IMR-90 (cell line): ENCODE measurements at regions not wholly inside any gene's neighbourhood (a gene's known extent, or its start where the extent isn't known, plus 50 kb on each side); places are given as distances from the start of the nearest gene placed in this dataset.

Experiments
- ATAC-seq: fragments of 200-7000 bp; cut with Tn5 transposase; 2 replicates; pipeline ENCODE4 v1.9.1; 2020; ENCODE audit warnings: low read depth, mild to moderate bottlenecking, moderate library complexity
- BruUV-seq: library from RNA; stranded (reverse); fragments of 400-500 nt; replicated peaks from 2 replicates; lab custom pipeline; 2021; lab: Mats Ljungman, UMichigan
- CTCF ChIA-PET: fragments of 300-600 bp; formaldehyde crosslinking; extraction: SDS; loops from one replicate; lab custom pipeline; 2021; ENCODE audit warnings: antibody characterized with exemption; lab: Yijun Ruan, JAX
- POLR2A ChIA-PET: fragments of 300-600 bp; sonication (Branson Sonifier 250); formaldehyde crosslinking; loops from one replicate; lab custom pipeline; 2022; ENCODE audit warnings: antibody characterized with exemption; ENCODE audit not compliant: unreplicated experiment; lab: Charles Lee
- DNase-seq: peaks from one replicate; pipeline ENCODE4 v3.0.0; 2013
- H2AFZ ChIP-seq: replicated peaks from 2 replicates; pipeline ENCODE3; 2013; ENCODE audit warnings: low read length, mild to moderate bottlenecking; ENCODE audit not compliant: poor library complexity
- H2AK5ac ChIP-seq: 2 replicates; pipeline ENCODE4 v1.6.1; 2013; ENCODE audit warnings: low read depth, low read length, inconsistent platforms
- H2AK9ac ChIP-seq: replicated peaks from 2 replicates; pipeline ENCODE3; 2013; ENCODE audit warnings: mild to moderate bottlenecking, low read depth, low read length, moderate library complexity; ENCODE audit not compliant: poor library complexity
- H2BK120ac ChIP-seq: 2 replicates; pipeline ENCODE4 v1.6.1; 2013; ENCODE audit warnings: low read depth, low read length, inconsistent platforms
- H2BK15ac ChIP-seq: 3 replicates; pipeline ENCODE4 v1.6.1; 2013; ENCODE audit warnings: low read depth, low read length, inconsistent platforms
- H2BK20ac ChIP-seq: 2 replicates; pipeline ENCODE4 v1.6.1; 2013; ENCODE audit warnings: low read depth, mild to moderate bottlenecking, inconsistent platforms, low read length, moderate library complexity
- H2BK5ac ChIP-seq: 2 replicates; pipeline ENCODE4 v1.6.1; 2013; ENCODE audit warnings: mild to moderate bottlenecking, low read depth, low read length, inconsistent platforms; ENCODE audit not compliant: poor library complexity, severe bottlenecking
- H3K14ac ChIP-seq: replicated peaks from 2 replicates; pipeline ENCODE4 v1.6.1; 2013; ENCODE audit warnings: low read depth, low read length, inconsistent platforms
- H3K18ac ChIP-seq: 2 replicates; pipeline ENCODE4 v1.6.1; 2013; ENCODE audit warnings: low read depth, low read length, control low read depth
- H3K23ac ChIP-seq: 2 replicates; pipeline ENCODE4 v1.6.1; 2013; ENCODE audit warnings: low read depth, low read length, inconsistent platforms
- H3K27ac ChIP-seq: 2 replicates; pipeline ENCODE4 v1.5.1; 2013; ENCODE audit warnings: mild to moderate bottlenecking, control low read depth, low read length; ENCODE audit not compliant: insufficient read depth
- H3K27me3 ChIP-seq: 2 replicates; pipeline ENCODE4 v1.6.1; 2013; ENCODE audit warnings: low read length; ENCODE audit not compliant: control insufficient read depth, insufficient read depth
- H3K36me3 ChIP-seq: 2 replicates; pipeline ENCODE4 v1.6.1; 2013; ENCODE audit warnings: low read length, mixed read lengths; ENCODE audit not compliant: control insufficient read depth, insufficient read depth
- H3K4ac ChIP-seq: 2 replicates; pipeline ENCODE4 v1.6.1; 2013; ENCODE audit warnings: low read depth, low read length, inconsistent platforms
- H3K4me1 ChIP-seq: 2 replicates; pipeline ENCODE4 v1.6.1; 2013; ENCODE audit warnings: low read length, mixed read lengths; ENCODE audit not compliant: control insufficient read depth, insufficient read depth
- H3K4me2 ChIP-seq: 2 replicates; pipeline ENCODE4 v1.6.1; 2013; ENCODE audit warnings: low read depth, mild to moderate bottlenecking, control low read depth, low read length, moderate library complexity
- H3K4me3 ChIP-seq: 2 replicates; pipeline ENCODE4 v1.5.1; 2013; ENCODE audit warnings: low read depth, mild to moderate bottlenecking, control low read depth, low read length, moderate library complexity; ENCODE audit not compliant: insufficient read depth
- H3K56ac ChIP-seq: 2 replicates; pipeline ENCODE4 v1.6.1; 2013; ENCODE audit warnings: low read length, inconsistent platforms; ENCODE audit not compliant: insufficient read depth; ENCODE audit errors: extremely low read depth
- H3K79me1 ChIP-seq, 2 experiments: 2 replicates each; pipeline ENCODE4 v1.6.1; 2013; ENCODE audit warnings: low read length in 2 of 2, inconsistent platforms in 1 of 2, low read depth in 1 of 2
- H3K9ac ChIP-seq: 2 replicates; pipeline ENCODE4 v1.6.1; 2013; ENCODE audit warnings: low read depth, low read length, control low read depth
- H3K9me1 ChIP-seq: 2 replicates; pipeline ENCODE4 v1.6.1; 2013; ENCODE audit warnings: low read length, inconsistent platforms; ENCODE audit not compliant: insufficient read depth
- H3K9me3 ChIP-seq: 2 replicates; pipeline ENCODE4 v1.6.1; 2013; ENCODE audit warnings: low read length; ENCODE audit not compliant: control insufficient read depth, insufficient read depth
- H4K20me1 ChIP-seq: 2 replicates; pipeline ENCODE4 v1.6.1; 2013; ENCODE audit warnings: low read length, inconsistent platforms; ENCODE audit not compliant: insufficient read depth
- H4K5ac ChIP-seq: 2 replicates; pipeline ENCODE4 v1.6.1; 2013; ENCODE audit warnings: mild to moderate bottlenecking, low read depth, low read length, control low read depth
- H4K8ac ChIP-seq, 2 experiments: 2 replicates each; pipeline ENCODE4 v1.6.1; 2013; ENCODE audit warnings: low read depth in 2 of 2, low read length in 2 of 2, control low read depth in 1 of 2, inconsistent platforms in 1 of 2
- H4K91ac ChIP-seq: 2 replicates; pipeline ENCODE4 v1.6.1; 2013; ENCODE audit warnings: low read depth, low read length, inconsistent platforms; ENCODE audit not compliant: insufficient read depth
- BHLHE40 ChIP-seq: fragments of 150-350 bp; IDR thresholded peaks from 2 replicates; pipeline ENCODE4 v1.6.1; 2016; ENCODE audit warnings: mild to moderate bottlenecking, low read depth, low read length
- CEBPB ChIP-seq: IDR thresholded peaks from 2 replicates; pipeline ENCODE4 v1.6.1; 2012; ENCODE audit warnings: low read depth, low read length, improper control_type of control experiment
- CHD1 ChIP-seq: IDR thresholded peaks from 2 replicates; pipeline ENCODE4 v1.6.1; 2012; ENCODE audit warnings: low read depth, low read length, improper control_type of control experiment
- FOS ChIP-seq: fragments of 150-350 bp; IDR thresholded peaks from 2 replicates; pipeline ENCODE4 v1.6.1; 2016; ENCODE audit warnings: low read depth, low read length
- MAFK ChIP-seq: IDR thresholded peaks from 2 replicates; pipeline ENCODE4 v1.6.1; 2012; ENCODE audit warnings: low read depth, low read length, improper control_type of control experiment
- MAZ ChIP-seq: IDR thresholded peaks from 2 replicates; pipeline ENCODE4 v1.6.1; 2012; ENCODE audit warnings: low read depth, mild to moderate bottlenecking, low read length, improper control_type of control experiment, moderate library complexity, borderline replicate concordance
- MXI1 ChIP-seq: IDR thresholded peaks from 2 replicates; pipeline ENCODE4 v1.6.1; 2012; ENCODE audit warnings: low read depth, mild to moderate bottlenecking, low read length, moderate library complexity, borderline replicate concordance
- NFE2L2 ChIP-seq: fragments of 150-350 bp; IDR thresholded peaks from 2 replicates; pipeline ENCODE4 v1.6.1; 2016; ENCODE audit warnings: low read depth, mild to moderate bottlenecking, low read length
- POLR2A ChIP-seq: IDR thresholded peaks from 2 replicates; pipeline ENCODE4 v1.6.1; 2012; ENCODE audit warnings: mild to moderate bottlenecking, low read depth, low read length
- RAD21 ChIP-seq: IDR thresholded peaks from 2 replicates; pipeline ENCODE4 v1.6.1; 2012; ENCODE audit warnings: low read length, improper control_type of control experiment
- RCOR1 ChIP-seq: IDR thresholded peaks from 2 replicates; pipeline ENCODE4 v1.6.1; 2012; ENCODE audit warnings: mild to moderate bottlenecking, low read length, improper control_type of control experiment; ENCODE audit not compliant: insufficient replicate concordance
- RFX5 ChIP-seq: IDR thresholded peaks from 2 replicates; pipeline ENCODE4 v1.8.0; 2012; ENCODE audit warnings: low read depth, mild to moderate bottlenecking, low read length, moderate library complexity
- USF2 ChIP-seq: fragments of 150-350 bp; IDR thresholded peaks from 2 replicates; pipeline ENCODE4 v1.6.1; 2017; ENCODE audit warnings: mild to moderate bottlenecking, antibody characterized with exemption, low read length, low read depth
- WGBS, 2 experiments: methylation state at CpG; one replicate each; pipeline versions ENCODE4 v1.1.5 to v1.1.7; 2013; ENCODE audit warnings: missing lambda C conversion rate in 2 of 2; ENCODE audit not compliant: insufficient read length in 1 of 2; ENCODE audit errors: extremely low coverage in 2 of 2; 5-methylcytosine and 5-hydroxymethylcytosine counted together
- dilution Hi-C: fragments of 300-500 bp; cut with HindIII; formaldehyde crosslinking; loops from one replicate; pipeline ENCODE4 v1.14.3; 2018; ENCODE audit warnings: low sequenced_read_pairs; ENCODE audit not compliant: unreplicated experiment
- in situ Hi-C: fragments of 300-500 bp; cut with MboI; formaldehyde crosslinking; loops from 3 replicates; pipeline ENCODE4 v1.14.3; 2019; ENCODE audit warnings: low sequenced_read_pairs, inconsistent platforms, mixed read lengths
- intact Hi-C: fragments of 100-400 bp; cut with micrococcal nuclease; formaldehyde crosslinking; loops from 2 replicates; pipeline ENCODE4 v1.10.0; 2022
- TF ChIP-seq, protein P1 (sequence below): fragments of 150-350 bp; IDR thresholded peaks from 2 replicates; pipeline ENCODE4 v1.6.1; 2016; ENCODE audit warnings: low read depth, mild to moderate bottlenecking, low read length, moderate library complexity, borderline replicate concordance

DNA sequence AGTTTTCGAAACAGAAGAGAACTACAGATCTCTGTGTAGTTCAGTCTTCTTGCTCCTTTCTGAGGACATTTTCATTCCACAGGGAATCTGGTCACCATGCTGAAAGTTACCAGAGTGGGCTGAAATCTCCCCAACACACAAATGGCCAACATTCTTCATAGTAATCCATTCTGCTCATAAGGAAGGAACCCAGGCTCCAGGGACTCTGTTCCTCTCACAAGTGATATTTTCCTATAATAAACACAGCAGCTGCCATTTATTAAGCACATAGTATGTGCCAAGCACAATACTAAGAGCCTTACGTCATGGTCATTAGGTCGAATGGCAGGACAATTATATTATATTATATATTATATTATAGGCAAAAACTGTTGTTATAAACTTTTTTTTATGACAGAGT, 109.8 kb downstream of the RAB11FIP2 start:
- Histone ChIP-seq H3K27me3 (no peaks in the 10 kb centered on the region; the same call in 1 of the 2 replicates), H3K36me3 (no peaks in the 10 kb centered on the region), H4K5ac (no peak overlapping the region), H2BK5ac (no peak overlapping the region), H3K27ac (no peak overlapping the region), H2BK120ac (no peak overlapping the region), H3K23ac (no peak overlapping the region), H3K9me1 (no peaks in the 10 kb centered on the region), H2BK15ac (no peak overlapping the region), H2AK9ac (no peak overlapping the region), H3K4me1 (no peaks in the 10 kb centered on the region), H3K4me2 (no peak overlapping the region), H3K18ac (no peak overlapping the region), H3K9me3 (peaks cover 6% of the 10 kb centered on the region; the same call in 1 of the 2 replicates), H3K9ac (no peak overlapping the region), H3K4ac (no peak overlapping the region), H3K56ac (no peak overlapping the region), H3K79me1 (no peaks in the 10 kb centered on the region), H2AFZ (no peak overlapping the region), H3K4me3 (no peak overlapping the region), H2BK20ac (no peak overlapping the region), H4K20me1 (no peaks in the 10 kb centered on the region), H2AK5ac (no peak overlapping the region), H4K91ac (no peak overlapping the region), H4K8ac (no peak overlapping the region), H3K14ac (no peak overlapping the region)
- intact Hi-C loops (no loop called here), in situ Hi-C loops (no loop called here), dilution Hi-C loops (no loop called here)
- ChIA-PET CTCF (no interaction called here), POLR2A (no interaction called here)
- no TSS peak for BruUV-seq
- WGBS, 2 experiments: 86% methylated on average over 1 of the region's 3 CpGs; no CpG with 5 or more reads in 1 of the 2 experiments
- DNase-seq (no peak), ATAC-seq (no peak)
- TF ChIP-seq BHLHE40: no peak
- TF ChIP-seq MAFK: no peak
- TF ChIP-seq RAD21: no peak
- TF ChIP-seq RFX5: no peak
- TF ChIP-seq CEBPB: no peak
- TF ChIP-seq NFE2L2: no peak
- no peak for TF ChIP-seq MAZ
- no peak for TF ChIP-seq POLR2A
- no peak for TF ChIP-seq MXI1
- TF ChIP-seq, protein P1, sequence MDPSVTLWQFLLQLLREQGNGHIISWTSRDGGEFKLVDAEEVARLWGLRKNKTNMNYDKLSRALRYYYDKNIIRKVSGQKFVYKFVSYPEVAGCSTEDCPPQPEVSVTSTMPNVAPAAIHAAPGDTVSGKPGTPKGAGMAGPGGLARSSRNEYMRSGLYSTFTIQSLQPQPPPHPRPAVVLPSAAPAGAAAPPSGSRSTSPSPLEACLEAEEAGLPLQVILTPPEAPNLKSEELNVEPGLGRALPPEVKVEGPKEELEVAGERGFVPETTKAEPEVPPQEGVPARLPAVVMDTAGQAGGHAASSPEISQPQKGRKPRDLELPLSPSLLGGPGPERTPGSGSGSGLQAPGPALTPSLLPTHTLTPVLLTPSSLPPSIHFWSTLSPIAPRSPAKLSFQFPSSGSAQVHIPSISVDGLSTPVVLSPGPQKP: no peak
- no peak for TF ChIP-seq USF2
- no peak for TF ChIP-seq RCOR1
- no peak for TF ChIP-seq FOS
- no peak for TF ChIP-seq CHD1
